Globus pallidus (tissue), 1 donor: ENCODE measurements at regions not wholly inside any gene's neighbourhood (a gene's known extent, or its start where the extent isn't known, plus 50 kb on each side); places are given as distances from the start of the nearest gene placed in this dataset.

ENCODE experiments used
- DNase-seq: peaks from one replicate; pipeline ENCODE4 v3.0.0-alpha.2; 2015; ENCODE audit warnings: low spot score

DNA sequence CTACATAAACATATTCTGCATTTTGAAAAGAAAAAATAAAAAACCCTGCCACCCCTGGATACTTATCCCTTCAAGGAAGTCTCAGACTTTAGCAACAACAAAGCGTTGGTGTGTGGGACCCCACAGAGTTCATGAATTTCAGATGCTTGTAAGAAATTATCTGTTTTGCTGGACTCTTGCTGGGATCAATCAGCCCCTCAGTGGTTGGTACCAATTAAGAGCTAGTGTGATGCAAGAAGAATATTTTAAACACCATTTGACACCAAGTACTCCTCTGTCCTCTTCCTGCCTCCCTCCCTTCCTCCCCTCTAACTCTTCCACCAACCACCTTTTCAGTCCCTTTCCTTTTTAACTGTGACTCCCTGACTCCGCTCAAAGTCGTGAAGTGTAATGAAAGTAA is 51.5 kb downstream of the SST start:
- DNase-seq = no peak

DNA sequence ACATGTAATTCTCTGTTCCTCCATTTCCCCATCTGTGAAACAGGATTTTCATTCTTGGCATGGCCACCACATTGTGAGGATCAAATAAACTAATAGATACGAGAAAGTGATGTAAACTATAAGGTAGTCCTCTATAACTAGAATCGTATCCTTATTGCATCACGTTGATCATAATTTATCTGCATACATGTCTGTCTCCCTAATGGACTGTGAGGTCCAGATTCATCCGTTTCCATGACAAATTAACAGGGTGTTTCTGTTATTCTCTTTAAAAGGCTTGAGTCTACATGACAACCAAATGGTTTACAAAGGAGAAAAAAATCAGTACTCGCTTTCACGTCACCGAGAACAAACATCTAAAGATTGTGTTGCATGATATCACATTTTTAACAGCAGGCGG is 53.0 kb downstream of the SST start:
- no peak for DNase-seq

DNA sequence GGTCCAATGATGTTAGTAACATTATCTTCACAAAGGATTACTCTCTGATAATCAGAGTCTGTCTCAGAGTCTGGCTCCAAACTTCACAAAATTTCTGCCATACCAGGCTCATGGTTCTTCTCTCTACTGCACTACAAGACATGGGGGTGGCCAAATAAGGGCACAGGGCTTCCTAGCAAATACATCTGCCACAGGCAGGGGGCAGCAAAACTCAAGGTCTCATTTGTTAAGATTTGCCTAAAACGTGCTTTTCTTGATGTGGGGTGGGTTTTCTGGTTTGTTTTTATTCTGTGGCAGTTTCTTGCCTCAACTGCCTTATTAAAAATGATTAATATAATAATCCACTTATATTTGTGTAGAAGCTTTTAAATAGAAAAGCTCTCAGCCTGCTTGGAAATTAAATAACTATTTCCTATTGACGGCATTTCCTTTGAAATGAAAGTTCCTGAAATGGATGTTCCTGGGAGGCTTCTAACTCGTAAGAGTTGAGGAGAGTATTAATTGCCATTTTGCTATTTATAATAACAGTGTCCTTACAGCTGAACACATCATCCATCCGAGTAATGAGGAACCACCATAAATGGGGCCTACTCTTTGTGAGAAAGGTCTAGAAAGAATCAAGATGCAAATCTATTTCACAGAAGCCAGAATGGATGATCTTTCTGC is 53.8 kb downstream of the SST start:
- peak; percentile 31 for DNase-seq

DNA sequence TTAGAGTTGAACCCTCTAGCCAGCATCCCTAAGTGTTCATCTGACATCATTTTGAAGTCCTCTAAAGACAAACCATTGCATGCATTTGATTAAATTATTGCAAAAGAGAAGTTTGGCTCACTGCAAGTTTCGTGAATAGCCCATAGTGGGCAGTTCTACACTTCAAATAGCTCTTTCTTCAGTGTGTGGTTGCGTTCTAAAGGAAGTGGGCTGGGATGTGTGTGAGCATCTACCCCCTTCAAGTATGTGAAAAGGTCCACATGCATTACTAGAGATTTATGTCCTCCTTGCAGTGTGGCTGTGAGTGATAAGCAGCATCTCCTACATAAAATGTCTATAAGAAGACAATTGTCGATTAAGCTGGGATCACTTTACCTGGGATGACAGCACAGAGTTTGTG is 54.6 kb downstream of the SST start:
- no peak for DNase-seq

DNA sequence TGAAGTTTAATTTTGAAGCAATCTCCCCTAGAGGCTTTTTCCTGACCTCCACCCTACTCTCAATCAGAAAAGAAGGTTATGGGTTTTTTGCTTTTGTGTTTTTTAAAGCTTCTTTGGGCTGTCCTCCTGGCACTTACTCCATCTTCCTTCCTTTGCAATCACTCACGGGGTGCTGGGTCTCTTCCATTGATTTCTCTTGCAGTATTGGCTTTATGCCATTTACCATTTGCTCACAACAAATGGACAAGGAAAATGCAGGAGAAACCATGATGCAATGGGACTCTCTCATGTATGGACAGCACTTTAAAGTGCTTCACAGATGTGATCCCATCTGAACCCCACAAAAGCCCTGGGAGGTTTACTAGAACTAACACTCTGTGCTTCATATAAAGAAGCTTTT is 57.5 kb downstream of the SST start:
- DNase-seq = no peak

DNA sequence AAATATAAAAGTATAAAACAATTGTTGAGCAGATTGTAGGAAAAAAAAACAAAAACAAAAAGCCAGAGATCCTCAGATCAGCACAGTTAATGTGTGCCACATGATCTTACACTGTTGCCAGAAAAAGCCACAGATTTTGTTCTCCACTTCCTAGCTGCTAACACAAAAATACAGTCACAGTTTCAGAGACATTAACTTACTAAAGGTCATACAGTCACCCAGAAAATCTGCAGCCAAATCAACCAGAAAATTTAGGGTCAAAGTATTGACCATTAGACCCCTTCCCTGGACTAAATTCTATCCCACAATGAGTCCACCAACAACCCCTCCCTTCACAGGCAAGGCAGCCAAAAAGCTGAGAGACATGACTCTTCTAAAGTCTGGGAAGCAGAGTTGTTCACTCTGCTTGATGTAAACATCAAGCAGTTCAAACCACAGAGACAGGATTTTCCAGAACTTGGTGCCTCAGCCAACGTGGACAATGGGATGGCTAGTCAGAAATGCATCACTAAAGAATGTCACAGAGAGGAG is 59.1 kb downstream of the SST start:
- no peak for DNase-seq

DNA sequence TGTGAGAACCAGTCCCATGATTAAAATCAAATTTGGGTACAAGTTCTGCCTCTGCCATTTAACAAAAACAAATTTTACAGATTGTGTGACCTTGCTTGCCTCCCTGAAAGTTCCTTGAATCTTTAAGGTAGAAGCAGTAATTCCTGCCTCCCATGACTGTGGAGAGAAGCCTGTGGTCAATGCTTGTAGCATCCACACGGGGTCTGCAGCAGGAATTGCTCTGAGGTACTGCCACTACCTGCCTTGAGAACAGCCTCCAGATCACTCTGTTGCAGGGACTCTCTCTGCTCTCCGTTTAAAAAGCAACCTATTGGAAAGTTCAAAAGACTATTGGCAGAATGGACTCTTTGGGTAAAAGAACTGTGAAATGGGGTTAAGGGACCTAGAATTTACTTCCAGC is 75.9 kb downstream of the SST start:
- no peak for DNase-seq

DNA sequence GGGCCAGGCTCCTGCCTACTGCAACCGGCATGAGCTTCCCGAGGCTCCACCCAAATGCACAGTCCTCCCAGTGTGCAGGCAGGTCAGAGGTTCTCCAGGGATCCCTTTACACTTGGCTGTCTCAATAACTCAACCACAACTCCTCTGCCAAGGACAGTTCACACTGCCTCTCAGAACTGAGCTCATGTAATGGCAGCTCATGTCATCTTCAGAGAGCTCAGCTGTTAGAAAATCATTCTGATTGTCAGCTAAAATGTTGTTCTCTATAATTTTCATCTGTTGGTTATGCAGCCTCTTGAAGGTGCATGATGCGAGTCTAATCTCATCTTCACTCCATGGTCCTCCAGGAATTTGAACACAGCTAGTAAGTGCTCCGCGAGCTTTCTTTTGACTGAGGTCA is 76.7 kb downstream of the SST start:
- no peak for DNase-seq

DNA sequence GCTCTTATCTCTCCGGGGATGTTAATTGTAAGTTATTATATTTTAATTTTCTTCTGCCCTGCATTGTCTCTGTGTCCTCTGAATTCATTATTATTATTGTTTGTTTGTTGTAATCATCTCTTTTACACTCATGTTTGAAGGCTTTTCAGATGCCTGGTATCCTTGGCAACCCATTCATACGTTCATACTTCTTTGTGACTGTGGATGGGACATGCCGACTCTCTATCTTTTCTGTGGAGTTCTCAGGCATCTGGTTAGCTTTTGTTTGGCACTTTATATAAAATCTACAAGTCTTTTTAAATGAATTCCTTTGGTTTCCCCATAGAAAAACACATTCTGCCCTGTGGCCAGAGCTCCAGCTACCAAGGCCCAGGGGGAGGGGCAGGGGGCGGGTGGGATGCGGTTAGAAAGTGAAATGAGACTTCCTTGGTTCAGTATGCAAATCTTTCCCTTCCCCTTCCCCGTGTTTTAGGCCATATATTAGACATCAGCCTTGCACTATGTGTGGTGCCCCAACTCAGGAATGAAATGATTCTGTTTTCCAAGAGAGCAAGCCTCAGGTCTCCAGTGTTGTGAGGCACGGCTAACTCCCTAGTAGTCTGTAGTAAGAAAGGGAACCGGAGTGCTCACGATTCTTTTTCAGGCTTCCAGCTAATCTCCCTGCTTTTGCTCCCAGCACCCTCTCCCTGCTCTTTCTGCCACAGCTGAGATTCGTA is 79.2 kb downstream of the SST start:
- DNase-seq = no peak

DNA sequence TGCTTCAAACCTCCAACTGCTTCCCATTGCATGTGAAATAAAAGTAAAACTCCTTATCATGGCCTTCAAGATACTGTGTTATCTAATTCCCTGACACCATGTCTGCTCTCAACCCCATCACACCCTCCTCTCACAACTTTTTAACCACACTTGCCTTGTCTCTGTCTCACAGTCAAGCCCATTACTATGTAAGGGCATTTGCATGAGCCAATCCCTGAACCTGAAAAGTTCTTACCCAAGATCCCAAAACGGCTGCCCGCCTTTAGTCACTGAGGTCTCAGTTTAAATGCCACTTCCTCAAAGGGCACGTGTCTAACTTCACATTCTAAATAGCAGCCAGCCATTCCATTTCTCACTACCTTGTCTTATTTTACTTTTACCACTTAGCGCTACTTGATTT is 83.1 kb downstream of the SST start:
- no peak for DNase-seq

DNA sequence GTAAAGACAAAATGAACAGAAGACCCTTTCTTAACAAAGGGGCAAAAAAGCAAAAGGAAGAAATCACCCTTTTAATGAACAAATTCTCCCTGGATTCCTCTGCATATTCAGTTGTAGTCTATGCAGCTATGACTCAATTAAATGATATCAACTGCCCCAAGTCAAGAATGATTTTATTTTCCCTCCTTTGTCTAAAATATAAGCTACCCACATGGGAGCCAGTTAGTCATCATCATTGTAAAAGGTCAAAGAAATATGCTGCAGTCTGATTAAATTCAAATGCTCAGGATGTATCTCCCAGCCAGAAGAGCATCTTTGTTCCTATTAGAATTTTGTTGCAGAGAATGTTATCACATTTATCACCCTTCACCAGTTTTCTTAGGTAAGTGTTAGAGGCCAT is 84.0 kb downstream of the SST start:
- no peak for DNase-seq

DNA sequence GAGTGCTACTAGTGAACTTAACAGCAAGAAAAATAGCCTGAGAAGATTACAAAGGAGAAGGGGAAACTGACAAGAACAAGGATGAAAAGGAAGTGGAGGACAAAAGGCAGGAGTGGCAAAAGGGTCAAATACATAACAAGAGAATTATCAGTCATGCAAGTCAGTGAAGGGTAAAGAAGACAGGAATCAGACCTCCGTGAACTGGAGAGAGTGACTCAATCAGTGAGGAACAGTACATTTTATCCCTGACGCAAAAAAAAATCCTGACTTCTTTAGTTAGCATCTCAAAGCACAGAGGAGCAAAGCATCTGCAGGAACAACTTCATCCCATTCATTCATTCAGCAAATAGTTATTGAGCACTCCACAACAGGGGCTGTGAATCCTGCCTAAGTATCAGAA is 97.8 kb downstream of the SST start:
- DNase-seq = no peak

DNA sequence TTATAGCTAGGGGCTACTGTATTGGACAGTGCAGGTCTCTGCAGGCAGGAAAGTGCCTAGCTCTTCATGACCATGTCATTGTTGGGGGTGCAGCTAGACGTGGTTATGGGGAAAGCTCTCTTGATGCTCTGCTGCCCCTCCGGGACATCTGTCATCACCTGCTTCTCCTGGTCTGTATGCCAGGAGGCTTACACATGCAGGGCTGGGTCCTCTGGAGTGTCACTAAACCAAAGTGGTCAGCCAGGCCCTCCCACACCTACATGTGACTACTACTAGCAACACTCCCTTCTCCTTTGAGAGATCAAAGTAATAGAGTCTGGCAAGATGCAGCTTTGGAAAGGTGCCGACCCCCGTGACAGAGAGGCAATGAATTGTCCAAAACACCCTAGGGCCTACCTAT is 98.5 kb downstream of the SST start:
- no peak for DNase-seq

DNA sequence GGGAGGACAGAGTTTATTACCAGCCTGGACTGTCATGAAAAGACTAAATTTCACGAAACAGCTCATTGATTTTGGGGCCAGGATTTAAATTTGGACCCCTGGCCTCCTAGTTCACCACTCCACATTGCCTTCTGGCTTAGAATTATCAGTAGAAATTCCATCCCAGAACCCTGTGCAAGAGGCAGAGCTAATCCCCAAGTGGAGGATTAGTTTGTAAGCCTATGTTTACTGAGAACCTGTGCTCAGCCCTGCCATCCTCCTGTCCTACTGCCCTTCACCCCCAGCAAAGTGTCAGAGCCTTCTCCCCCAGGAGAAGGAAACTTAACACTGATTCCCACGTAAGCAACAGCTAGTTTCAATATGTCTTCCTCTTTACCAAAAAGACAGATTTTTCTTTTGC is 99.4 kb downstream of the SST start:
- no peak for DNase-seq

DNA sequence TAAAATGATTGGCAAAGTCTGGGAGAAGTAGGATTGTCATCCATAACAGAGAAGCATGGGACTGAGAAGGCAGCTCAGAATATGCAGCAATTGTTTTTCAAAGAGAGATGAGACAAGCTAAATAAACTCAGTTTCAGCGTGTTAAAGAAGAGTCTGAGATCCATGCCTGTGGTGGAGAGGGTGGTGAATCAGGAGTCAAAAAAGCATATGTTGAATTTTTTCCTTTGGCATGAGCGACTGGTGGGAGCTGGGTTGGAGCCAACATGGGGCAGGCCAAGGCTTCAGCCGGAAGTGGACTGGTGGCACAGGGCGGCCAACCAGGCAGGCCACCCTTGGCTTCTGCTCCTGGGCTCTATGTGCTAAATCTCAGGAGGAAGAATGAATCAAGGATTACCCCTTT is 102.0 kb downstream of the SST start:
- DNase-seq = no peak

DNA sequence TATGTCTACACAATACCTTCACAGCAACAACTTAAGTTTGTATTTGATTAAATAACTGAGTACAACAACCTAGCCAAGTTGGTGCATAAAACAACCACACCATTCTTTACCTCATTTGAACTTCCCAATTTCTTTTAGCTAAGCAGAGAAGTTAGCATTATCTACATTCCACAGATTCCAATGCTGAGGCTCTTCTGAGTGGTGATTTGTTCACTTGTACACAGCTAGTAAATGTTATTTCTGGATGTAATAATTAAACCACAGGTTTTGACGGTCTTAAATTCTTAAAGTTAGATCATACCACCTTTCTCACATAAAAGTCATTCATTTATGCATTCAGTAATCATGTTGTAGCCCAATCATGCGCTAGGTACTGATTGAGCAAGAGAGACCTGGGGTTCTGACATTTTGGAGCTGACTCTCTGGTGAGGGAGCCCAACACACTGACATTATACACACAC is 102.5 kb downstream of the SST start:
- DNase-seq = no peak

DNA sequence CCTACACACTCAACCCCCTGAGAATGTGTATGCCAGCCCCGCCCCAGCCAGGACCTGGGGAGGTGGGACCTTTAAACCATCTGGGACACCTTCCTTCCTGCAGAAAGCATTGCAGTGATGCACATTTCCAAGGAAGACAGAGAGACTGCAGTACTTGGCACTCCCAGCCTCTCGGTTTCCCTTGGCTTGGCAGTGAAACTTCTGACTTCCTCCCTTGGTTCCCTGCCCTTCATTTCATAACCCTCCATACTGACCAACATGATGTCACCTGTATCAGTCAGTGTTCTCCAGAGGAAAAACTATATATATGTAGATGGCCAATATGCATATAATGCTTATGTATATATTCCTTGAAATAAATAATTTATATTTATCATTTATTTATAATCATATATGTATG is 103.2 kb downstream of the SST start:
- DNase-seq = no peak

DNA sequence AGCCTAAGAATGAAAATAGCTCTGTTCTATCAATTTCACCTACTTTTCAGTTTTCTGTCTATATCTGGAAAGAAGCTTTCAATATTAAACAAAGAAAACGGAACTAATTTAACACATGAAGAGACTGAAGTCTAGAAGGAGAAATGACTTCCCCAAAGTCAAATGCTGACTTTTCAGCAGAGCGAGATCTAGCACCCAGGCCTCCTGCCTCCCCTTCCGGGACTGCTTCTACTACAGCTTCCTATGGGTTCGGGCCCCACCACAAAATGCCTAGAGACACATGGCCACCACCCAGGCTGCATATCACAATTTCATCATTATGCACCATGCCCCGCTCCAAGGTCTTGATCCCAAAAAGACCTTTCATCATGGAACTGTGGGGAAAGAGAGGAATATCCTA is 104.5 kb downstream of the SST start:
- DNase-seq = no peak

DNA sequence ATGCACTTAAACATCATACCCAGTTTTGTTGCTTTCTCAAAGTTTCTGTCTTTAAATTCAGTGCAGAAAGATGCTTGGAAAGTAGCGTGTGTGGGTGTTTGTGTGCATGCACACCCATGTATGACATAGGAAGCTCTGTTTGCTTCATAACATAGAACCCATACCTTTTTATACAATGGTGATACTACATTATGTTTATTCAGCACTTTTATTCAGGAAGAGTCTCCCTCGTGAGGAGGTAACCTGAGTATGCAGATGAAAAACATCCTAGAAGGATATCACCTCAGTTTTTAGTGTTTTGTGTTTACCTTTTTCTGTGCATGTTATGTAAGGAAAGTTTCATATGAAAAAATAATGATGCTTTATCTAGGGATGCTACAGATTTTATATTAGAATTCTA is 111.2 kb downstream of the SST start:
- no peak for DNase-seq

DNA sequence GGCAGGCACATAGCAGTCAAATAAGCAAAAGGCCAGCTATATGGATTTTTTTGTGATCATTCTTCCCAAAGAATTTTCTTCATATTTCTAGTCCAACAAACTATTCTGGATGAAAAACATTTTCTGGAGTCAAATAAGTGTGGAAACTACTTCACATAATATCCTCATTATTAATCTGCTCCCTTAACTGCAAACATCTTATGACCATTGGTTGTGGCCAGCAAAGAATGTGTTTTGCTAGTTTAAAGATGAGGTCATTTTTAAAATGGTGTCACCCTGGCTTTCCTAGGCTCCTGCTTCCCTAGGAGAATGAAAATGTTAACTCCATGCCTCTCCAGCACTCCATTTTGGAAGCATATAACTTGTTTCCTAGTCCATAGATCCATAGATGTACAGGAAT is 118.8 kb downstream of the SST start:
- no peak for DNase-seq

DNA sequence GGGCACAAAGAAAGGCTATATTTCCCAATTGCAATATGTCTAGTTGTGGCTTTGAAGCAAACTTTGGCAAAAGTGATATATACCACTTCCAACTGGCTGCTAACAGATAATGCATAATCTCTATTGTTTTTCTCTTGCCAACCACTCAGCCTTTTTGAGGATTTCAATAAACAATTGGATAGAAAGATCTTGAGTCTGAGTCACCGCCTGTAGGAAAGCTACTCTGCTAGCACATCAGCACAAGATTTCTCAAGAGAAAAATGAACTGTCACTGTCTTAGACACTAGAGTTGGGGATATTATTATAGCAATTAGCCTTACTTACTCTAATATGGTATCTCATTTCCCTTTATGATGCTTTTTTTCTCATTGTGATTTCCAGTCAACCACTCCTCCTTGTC is 119.7 kb downstream of the SST start:
- no peak for DNase-seq

DNA sequence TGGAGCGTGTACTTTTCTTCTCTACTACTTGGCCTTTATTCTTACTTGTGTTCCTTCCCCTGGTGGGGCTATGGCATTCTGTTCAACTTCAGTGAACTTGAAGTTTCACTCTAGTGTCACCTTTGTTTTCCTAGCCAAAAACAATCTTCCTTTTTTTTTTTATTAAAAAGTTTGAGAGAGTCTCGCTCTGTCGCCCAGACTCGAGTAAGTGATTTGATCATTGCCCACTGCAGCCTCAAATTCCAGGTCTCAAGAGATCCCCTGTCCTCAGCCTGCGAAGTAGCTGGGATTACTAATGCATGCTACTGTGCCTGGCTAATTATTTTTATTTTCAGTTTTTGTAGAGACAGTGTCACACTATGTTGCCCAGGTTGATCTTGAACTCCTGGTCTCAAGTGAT is 124.8 kb downstream of the SST start:
- no peak for DNase-seq

DNA sequence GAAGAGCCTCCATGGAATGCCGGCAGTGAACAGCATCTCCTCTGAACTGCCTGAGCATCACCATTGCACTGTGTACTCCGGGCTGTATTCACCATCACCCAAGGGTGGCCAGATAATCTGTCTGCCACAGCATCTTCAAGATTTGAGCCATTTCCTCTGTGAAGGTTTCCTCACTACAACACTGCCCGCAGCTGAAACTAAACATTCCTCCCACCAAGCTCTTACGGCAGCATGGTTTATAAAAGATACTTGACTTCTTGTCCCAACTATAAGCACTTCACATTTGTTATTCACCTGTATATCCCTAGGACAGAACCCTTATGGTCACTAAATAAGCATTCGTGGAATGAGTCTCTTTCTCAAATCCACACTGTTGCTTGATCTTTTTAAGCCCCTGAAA is 125.9 kb downstream of the SST start:
- DNase-seq = no peak

DNA sequence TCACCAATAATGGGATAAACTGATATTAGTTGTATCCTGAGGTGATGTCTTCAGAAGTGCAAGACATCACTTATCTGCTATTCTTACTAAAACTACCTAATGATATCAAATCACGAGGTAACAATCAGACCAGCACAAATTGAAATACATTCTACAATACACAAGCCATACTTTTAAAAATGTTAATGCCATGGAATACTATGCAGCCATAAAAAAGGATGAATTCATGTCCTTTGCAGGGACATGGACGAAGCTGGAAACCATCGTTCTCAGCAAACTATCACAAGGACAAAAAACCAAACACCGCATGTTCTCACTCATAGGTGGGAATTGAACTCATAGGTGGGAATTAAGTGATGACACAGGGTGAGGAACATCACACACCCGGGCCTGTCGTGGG is 129.3 kb downstream of the SST start:
- no peak for DNase-seq
